ENCODE measurements at regions not wholly inside any gene's neighbourhood (a gene's known extent, or its start where the extent isn't known, plus 50 kb on each side); places are given as distances from the start of the nearest gene placed in this dataset.

GRCh38 chr3:41080141-41080540 lies 119.2 kb upstream of the CTNNB1 start:
- no peak for TF ChIP-seq CTCF (IDR thresholded peaks at IDR 0.05; ENCODE audit: control extremely low read depth in 1 of 3, insufficient read depth in 1 of 3, low read depth in 1 of 3, low read length in 3 of 3)
- no peak for TF ChIP-seq EP300 (IDR thresholded peaks at IDR 0.05; ENCODE audit: borderline replicate concordance in 1 of 2, low read depth in 2 of 2, low read length in 2 of 2)
- TF ChIP-seq ATF2 (IDR thresholded peaks at IDR 0.05; ENCODE audit: low read length) = no peak
- TF ChIP-seq MAX (IDR thresholded peaks at IDR 0.05) = no peak
- TF ChIP-seq PHF8 (conservative IDR thresholded peaks at IDR 0.05; ENCODE audit: low read depth, low read length) = no peak
- no peak for TF ChIP-seq TBP (IDR thresholded peaks at IDR 0.05; ENCODE audit: low read depth, low read length)
- no peak for TF ChIP-seq SIN3A (conservative IDR thresholded peaks at IDR 0.05 in 1 of 2, IDR thresholded peaks at IDR 0.05 in 1 of 2; ENCODE audit: low read depth in 1 of 2, low read length in 2 of 2)
- TF ChIP-seq CBX8 (IDR thresholded peaks at IDR 0.05; ENCODE audit: borderline replicate concordance, low read depth, low read length) = no peak
- TF ChIP-seq ZNF274 (IDR thresholded peaks at IDR 0.05; ENCODE audit: borderline replicate concordance, extremely low read depth, low read length) = no peak
- no peak for TF ChIP-seq POLR2AphosphoS5 (IDR thresholded peaks at IDR 0.05; ENCODE audit: low read depth, low read length)
- TF ChIP-seq JUND (IDR thresholded peaks at IDR 0.05; ENCODE audit: low read length) = no peak
- TF ChIP-seq POLR2A (IDR thresholded peaks at IDR 0.05; ENCODE audit: control extremely low read depth in 1 of 2, low read depth in 2 of 2, low read length in 2 of 2) = no peak
- no peak for TF ChIP-seq MAFK (IDR thresholded peaks at IDR 0.05; ENCODE audit: low read depth, low read length)
